ENCODE measurements at regions not wholly inside any gene's neighbourhood (a gene's known extent, or its start where the extent isn't known, plus 50 kb on each side); places are given as distances from the start of the nearest gene placed in this dataset.

GRCh38 chr17:21542991-21543390, 149.3 kb upstream of the KCNJ18 start:
- 91% methylated on average over 4 of the region's 4 CpGs for WGBS
- no peaks in the 10 kb centered on the region for H3K4me1 ChIP-seq (ENCODE audit: control insufficient read depth in 4 of 4, insufficient read depth in 4 of 4, low read length in 3 of 4)
- H3K36me3 ChIP-seq (ENCODE audit: control insufficient read depth in 4 of 4, insufficient read depth in 3 of 4, low read depth in 1 of 4, low read length in 3 of 4) = peaks cover 0 to 2% (median 0%) of the 10 kb centered on the region in 4 donors
- no peak for TF ChIP-seq YY1 (IDR thresholded peaks at IDR 0.05)
- no peak for TF ChIP-seq REST (IDR thresholded peaks at IDR 0.05)
- TF ChIP-seq FOXA2 (IDR thresholded peaks at IDR 0.05) = no peak
- TF ChIP-seq ATF3 (IDR thresholded peaks at IDR 0.05) = no peak
- TF ChIP-seq RXRA (IDR thresholded peaks at IDR 0.05) = no peak
- TF ChIP-seq HNF4A (conservative IDR thresholded peaks at IDR 0.05) = no peak
- no peak for TF ChIP-seq TAF1 (conservative IDR thresholded peaks at IDR 0.05)
- no peak for TF ChIP-seq CTCF (IDR thresholded peaks at IDR 0.05; ENCODE audit: low read depth, low read length, missing input control)
- no peak for TF ChIP-seq JUND (IDR thresholded peaks at IDR 0.05)
- TF ChIP-seq FOXA1 (IDR thresholded peaks at IDR 0.05) = no peak
- no peak for TF ChIP-seq NR2F2 (IDR thresholded peaks at IDR 0.05)
- TF ChIP-seq EGR1 (IDR thresholded peaks at IDR 0.05; ENCODE audit: low read depth in 2 of 2) = no peak
- TF ChIP-seq HNF4G (IDR thresholded peaks at IDR 0.05) = no peak
- no peak for DNase-seq (ENCODE audit: low spot score)
- H3K4me3 ChIP-seq (ENCODE audit: low read depth in 1 of 3, low read length in 3 of 3) = no peak overlapping the region
- H3K9ac ChIP-seq (ENCODE audit: low read depth in 1 of 2, low read length in 2 of 2) = no peak overlapping the region
- no peak overlapping the region for H3K27ac ChIP-seq (ENCODE audit: low read depth in 1 of 2, low read length in 2 of 2)
- H3K27me3 ChIP-seq (ENCODE audit: control insufficient read depth in 4 of 4, insufficient read depth in 4 of 4, low read length in 3 of 4) = no peaks in the 10 kb centered on the region
- H3K9me3 ChIP-seq (ENCODE audit: control insufficient read depth in 4 of 4, low read length in 3 of 4) = no peaks in the 10 kb centered on the region

- no peaks in the 10 kb centered on the region for H3K27me3 ChIP-seq (ENCODE audit: control insufficient read depth in 4 of 4, insufficient read depth in 4 of 4, low read length in 3 of 4)
- no peak for TF ChIP-seq NR2F2 (IDR thresholded peaks at IDR 0.05)
- TF ChIP-seq CTCF (IDR thresholded peaks at IDR 0.05; ENCODE audit: low read depth, low read length, missing input control) = no peak
- no peak for TF ChIP-seq HNF4A (conservative IDR thresholded peaks at IDR 0.05)
- no peak for TF ChIP-seq GABPA (IDR thresholded peaks at IDR 0.05 in 1 of 2, conservative IDR thresholded peaks at IDR 0.05 in 1 of 2)
- no peak for TF ChIP-seq FOXA1 (IDR thresholded peaks at IDR 0.05)
- no peak for TF ChIP-seq FOXA2 (IDR thresholded peaks at IDR 0.05)
- TF ChIP-seq RXRA (IDR thresholded peaks at IDR 0.05) = no peak
- no peak for TF ChIP-seq ATF3 (IDR thresholded peaks at IDR 0.05)
- no peak for TF ChIP-seq SP1 (IDR thresholded peaks at IDR 0.05)
- TF ChIP-seq HNF4G (IDR thresholded peaks at IDR 0.05) = no peak
- TF ChIP-seq ZBTB33 (IDR thresholded peaks at IDR 0.05) = no peak
- TF ChIP-seq MAX (IDR thresholded peaks at IDR 0.05) = no peak
- TF ChIP-seq JUND (IDR thresholded peaks at IDR 0.05) = no peak
- no peak for TF ChIP-seq YY1 (IDR thresholded peaks at IDR 0.05)
- H3K36me3 ChIP-seq (ENCODE audit: control insufficient read depth in 4 of 4, insufficient read depth in 3 of 4, low read depth in 1 of 4, low read length in 3 of 4) = peaks cover 0 to 2% (median 0%) of the 10 kb centered on the region in 4 donors
- no peak overlapping the region for H3K9ac ChIP-seq (ENCODE audit: low read depth in 1 of 2, low read length in 2 of 2)
- no peak for DNase-seq (ENCODE audit: low spot score)
- H3K4me1 ChIP-seq (ENCODE audit: control insufficient read depth in 4 of 4, insufficient read depth in 4 of 4, low read length in 3 of 4) = peaks cover 0 to under 1% (median 0%) of the 10 kb centered on the region in 4 donors
- 85% methylated on average over 3 of the region's 3 CpGs for WGBS
- H3K4me3 ChIP-seq (ENCODE audit: low read depth in 1 of 3, low read length in 3 of 3) = no peak overlapping the region
- H3K27ac ChIP-seq (ENCODE audit: low read depth in 1 of 2, low read length in 2 of 2) = no peak overlapping the region
- H3K9me3 ChIP-seq (ENCODE audit: control insufficient read depth in 4 of 4, low read length in 3 of 4) = no peaks in the 10 kb centered on the region
Observed at GRCh38 chr17:21545064-21545463, 147.3 kb upstream of the KCNJ18 start.
